Neural progenitor cell (in vitro differentiated cells): ENCODE measurements at regions not wholly inside any gene's neighbourhood (a gene's known extent, or its start where the extent isn't known, plus 50 kb on each side); places are given as distances from the start of the nearest gene placed in this dataset.

Experiments
- CTCF ChIP-seq: fragments of 200-600 bp; sonication (generic); IDR thresholded peaks from 2 replicates; pipeline ENCODE4 v1.5.1; 2017; ENCODE audit warnings: antibody characterized with exemption, mild to moderate bottlenecking
- EZH2 ChIP-seq: fragments of 200-600 bp; sonication (generic); IDR thresholded peaks from 2 replicates; pipeline ENCODE4 v1.6.1; 2017; ENCODE audit warnings: antibody characterized with exemption, mild to moderate bottlenecking, moderate library complexity
- EZH2phosphoT487 ChIP-seq: fragments of 200-600 bp; sonication (generic); IDR thresholded peaks from 2 replicates; pipeline ENCODE4 v1.6.1; 2017; ENCODE audit warnings: antibody characterized with exemption

- no peak for TF ChIP-seq EZH2phosphoT487
- no peak for TF ChIP-seq CTCF
- no peak for TF ChIP-seq EZH2
Observed at GRCh38 chr10:111532139-111532538, 455.3 kb downstream of the ADRA2A start.
